ENCODE measurements at regions not wholly inside any gene's neighbourhood (a gene's known extent, or its start where the extent isn't known, plus 50 kb on each side); places are given as distances from the start of the nearest gene placed in this dataset.
"Not testable (repeated sequence)": the region's sequence is repeated elsewhere in the genome, so short reads cannot be mapped to it uniquely, and the experiment has no call there.

GRCh38 chr3:182000447-182000846 is 288.7 kb downstream of the SOX2 start:
- no peak for DNase-seq

GRCh38 chr3:182005219-182005618 is 293.5 kb downstream of the SOX2 start:
- no peak for DNase-seq

GRCh38 chr3:182005701-182006100 is 294.0 kb downstream of the SOX2 start:
- no peak for DNase-seq

- DNase-seq = no peak
Measured at GRCh38 chr3:182006431-182006830, 294.7 kb downstream of the SOX2 start.

GRCh38 chr3:182007441-182007840 is 295.7 kb downstream of the SOX2 start:
- DNase-seq = no peak

- DNase-seq = no peak
Measured at GRCh38 chr3:182018361-182018760, 306.6 kb downstream of the SOX2 start.

GRCh38 chr3:182019926-182020325 is 308.2 kb downstream of the SOX2 start:
- DNase-seq = no peak

- DNase-seq = no peak
Measured at GRCh38 chr3:182023843-182024242, 312.1 kb downstream of the SOX2 start.

GRCh38 chr3:182027366-182027765 is 315.6 kb downstream of the SOX2 start:
- DNase-seq = no peak

- no peak for DNase-seq
Measured at GRCh38 chr3:182028081-182028480, 316.4 kb downstream of the SOX2 start.

- not testable (repeated sequence) for DNase-seq
Measured at GRCh38 chr3:182034231-182034630, 322.5 kb downstream of the SOX2 start.

- no peak for DNase-seq
Measured at GRCh38 chr3:182035324-182035723, 323.6 kb downstream of the SOX2 start.

GRCh38 chr3:182036382-182036781 is 324.7 kb downstream of the SOX2 start:
- no peak for DNase-seq

GRCh38 chr3:182041668-182042291 is 330.1 kb downstream of the SOX2 start:
- no peak for DNase-seq

GRCh38 chr3:182045736-182046135 is 334.0 kb downstream of the SOX2 start:
- DNase-seq = no peak

GRCh38 chr3:182046166-182046764 is 334.5 kb downstream of the SOX2 start:
- no peak for DNase-seq

- DNase-seq = no peak
Measured at GRCh38 chr3:182050932-182051331, 339.2 kb downstream of the SOX2 start.

GRCh38 chr3:182052332-182052731 is 340.6 kb downstream of the SOX2 start:
- DNase-seq = no peak

- no peak for DNase-seq
Measured at GRCh38 chr3:182052757-182053156, 341.0 kb downstream of the SOX2 start.

- DNase-seq = no peak
Measured at GRCh38 chr3:182058488-182058887, 346.8 kb downstream of the SOX2 start.

- DNase-seq = no peak
Measured at GRCh38 chr3:182063742-182064141, 352.0 kb downstream of the SOX2 start.

GRCh38 chr3:182067423-182067822 is 355.7 kb downstream of the SOX2 start:
- DNase-seq = no peak

- no peak for DNase-seq
Measured at GRCh38 chr3:182078316-182078715, 366.6 kb downstream of the SOX2 start.

- no peak for DNase-seq
Measured at GRCh38 chr3:182078929-182079328, 367.2 kb downstream of the SOX2 start.

GRCh38 chr3:182081096-182081495 is 369.4 kb downstream of the SOX2 start:
- no peak for DNase-seq
